Umbilical cord (tissue), 1 donor: ENCODE measurements at regions not wholly inside any gene's neighbourhood (a gene's known extent, or its start where the extent isn't known, plus 50 kb on each side); places are given as distances from the start of the nearest gene placed in this dataset.

Experiments
- DNase-seq: peaks from one replicate; pipeline ENCODE4 v3.0.0-alpha.2; 2015; ENCODE audit warnings: low spot score

- DNase-seq = no peak
Observed at GRCh38 chr21:29228306-29228705, 70.4 kb upstream of the BACH1 start.

DNA sequence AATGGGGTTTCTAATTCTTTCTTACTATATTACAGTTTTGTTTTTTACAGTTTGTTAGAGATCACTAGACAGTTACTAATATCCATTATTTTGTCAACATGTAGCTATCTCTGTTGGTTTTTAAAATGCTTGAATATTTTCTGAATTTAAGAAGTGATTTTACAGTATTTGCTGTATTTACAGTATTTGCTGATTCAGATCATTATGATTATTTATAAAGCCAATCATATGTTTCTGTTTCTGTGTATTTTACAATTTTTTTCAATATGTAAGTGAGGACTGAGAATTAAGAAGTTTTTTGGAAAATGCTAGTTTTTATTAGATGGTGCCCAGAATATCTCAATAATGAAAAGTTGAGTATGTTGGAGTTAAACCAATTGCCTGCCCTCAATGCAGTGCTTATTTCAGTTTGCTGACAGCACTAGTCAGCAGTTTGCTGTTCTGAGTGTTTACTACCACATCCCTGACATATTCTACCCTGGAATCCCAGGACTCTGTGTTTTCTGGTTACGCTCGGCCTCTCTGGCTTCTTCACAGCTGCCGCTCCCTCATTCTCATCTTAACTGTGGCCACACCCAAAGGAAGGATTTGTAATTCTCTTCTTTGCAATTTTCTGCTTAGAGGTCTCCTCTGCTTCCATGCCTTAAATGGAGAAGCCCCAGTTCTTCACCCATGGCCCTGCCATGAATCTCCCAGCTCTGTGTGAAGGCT lies 68.0 kb upstream of the BACH1 start:
- no peak for DNase-seq

- no peak for DNase-seq
Observed at GRCh38 chr21:29231756-29232529, 66.8 kb upstream of the BACH1 start.

GRCh38 chr21:29232530-29233255 lies 66.0 kb upstream of the BACH1 start:
- no peak for DNase-seq

GRCh38 chr21:29233256-29233546 lies 65.5 kb upstream of the BACH1 start:
- no peak for DNase-seq

GRCh38 chr21:29233611-29234540 lies 64.8 kb upstream of the BACH1 start:
- no peak for DNase-seq

GRCh38 chr21:29235714-29236197 lies 63.0 kb upstream of the BACH1 start:
- no peak for DNase-seq

- no peak for DNase-seq
Observed at GRCh38 chr21:29236201-29236600, 62.5 kb upstream of the BACH1 start.

GRCh38 chr21:29237110-29238052 lies 61.3 kb upstream of the BACH1 start:
- DNase-seq = peak; percentile 55

- no peak for DNase-seq
Observed at GRCh38 chr21:29238053-29238966, 60.4 kb upstream of the BACH1 start.

- DNase-seq = peak; percentile 71
Observed at GRCh38 chr21:29238967-29239290, 59.8 kb upstream of the BACH1 start.

GRCh38 chr21:29240136-29240535 lies 58.6 kb upstream of the BACH1 start:
- no peak for DNase-seq

- DNase-seq = no peak
Observed at GRCh38 chr21:29242201-29242600, 56.5 kb upstream of the BACH1 start.

DNA sequence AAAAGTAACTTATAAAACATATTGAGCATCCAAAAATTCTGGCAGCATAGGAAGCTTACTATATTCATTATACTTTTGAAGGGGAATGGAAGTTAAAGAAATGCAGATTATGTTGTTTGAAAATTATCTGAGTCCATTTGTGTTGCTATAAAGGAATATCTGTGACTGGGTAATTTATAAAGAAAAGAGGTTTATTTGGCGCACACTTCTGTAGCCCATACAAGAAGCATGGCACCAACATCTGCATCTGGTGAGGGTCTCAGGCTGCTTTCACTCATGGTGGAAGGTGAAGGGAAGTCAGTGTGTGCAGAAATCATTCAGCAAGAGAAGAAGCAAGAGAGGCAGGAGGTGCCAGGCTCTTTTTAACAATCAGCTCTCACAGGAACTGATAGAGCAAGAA lies 55.5 kb upstream of the BACH1 start:
- no peak for DNase-seq

DNA sequence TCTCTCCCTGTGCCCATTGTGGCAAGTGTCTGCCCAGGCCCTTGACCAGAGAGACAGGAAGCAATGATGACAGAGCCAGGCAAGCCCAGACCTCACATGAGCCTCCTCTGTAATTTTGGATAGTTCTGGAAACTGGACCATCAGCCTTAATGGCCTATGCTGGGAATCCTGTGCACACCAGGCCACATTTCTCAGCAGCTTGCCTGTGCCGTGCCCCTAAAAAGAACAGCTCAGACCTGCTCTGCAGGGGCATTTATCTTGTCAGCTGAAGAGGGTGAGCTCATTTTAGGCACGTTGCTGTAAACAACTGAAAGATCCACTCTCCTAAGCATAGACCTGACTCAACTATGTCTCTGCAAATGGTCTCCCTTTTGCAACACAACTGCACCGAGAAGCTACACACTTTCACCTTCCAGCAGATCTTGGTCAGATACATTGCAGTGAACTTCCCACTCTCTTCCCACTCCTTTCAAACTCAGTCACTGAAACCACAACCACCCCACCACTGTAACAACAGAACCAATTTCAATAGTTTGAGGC lies 53.5 kb upstream of the BACH1 start:
- DNase-seq = peak; percentile 79

DNA sequence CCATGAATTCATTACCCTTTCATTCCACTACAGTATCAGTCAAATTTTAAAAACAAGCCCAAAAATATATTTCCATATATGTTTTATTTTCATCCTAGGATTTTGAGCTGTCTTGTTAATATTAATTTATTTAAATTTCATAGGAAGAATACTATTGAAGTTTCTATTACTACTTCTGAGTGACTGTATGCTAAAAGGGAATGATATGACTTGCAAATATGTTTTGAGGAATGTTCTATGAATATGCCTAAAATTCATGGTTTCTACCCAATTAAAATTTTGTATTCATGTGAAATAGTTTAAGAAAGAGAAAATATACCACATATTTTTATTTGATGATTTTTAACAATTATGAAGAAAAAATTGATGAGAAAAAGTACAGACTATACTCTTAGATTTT lies 52.9 kb upstream of the BACH1 start:
- DNase-seq = no peak

DNA sequence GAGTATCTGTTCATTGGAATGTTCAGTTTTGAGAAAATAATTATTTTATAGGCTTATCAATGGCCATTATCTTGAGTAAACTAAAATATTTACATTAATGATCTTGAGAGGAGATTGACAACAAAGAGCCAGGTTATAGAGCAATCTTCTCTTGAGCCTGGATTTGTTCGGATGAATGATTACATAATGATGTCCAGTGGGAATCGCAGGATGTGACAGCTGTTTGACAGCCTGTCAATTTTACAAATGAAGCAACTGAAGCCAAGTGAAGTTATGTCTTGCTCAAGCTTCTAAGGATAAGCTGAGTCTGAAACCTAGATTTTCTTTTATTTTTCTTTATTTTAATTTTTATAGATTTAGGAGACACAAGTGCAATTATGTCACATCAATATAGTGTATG lies 52.1 kb upstream of the BACH1 start:
- no peak for DNase-seq

- DNase-seq = no peak
Observed at GRCh38 chr21:29248124-29248523, 50.6 kb upstream of the BACH1 start.
